Activated CD8-positive, alpha-beta memory T cell treated with anti-CD3 and anti-CD28 coated beads, Interleukin-2, amount 50 U/mL, for 1 hour (primary cell): ENCODE measurements at regions not wholly inside any gene's neighbourhood (a gene's known extent, or its start where the extent isn't known, plus 50 kb on each side); places are given as distances from the start of the nearest gene placed in this dataset.
"Not testable (repeated sequence)": the region's sequence is repeated elsewhere in the genome, so short reads cannot be mapped to it uniquely, and the experiment has no call there.

Experiments
- DNase-seq: peaks from one replicate; pipeline ENCODE4 v3.0.0-alpha.2; 2020; ENCODE audit errors: extremely low read depth

GRCh38 chr17:15802917-15803316 lies 70.8 kb downstream of the TBC1D26 start:
- DNase-seq: not testable (repeated sequence)

GRCh38 chr17:15806825-15807224 lies 74.7 kb downstream of the TBC1D26 start:
- DNase-seq: not testable (repeated sequence)

GRCh38 chr17:15813388-15813787 lies 81.3 kb downstream of the TBC1D26 start:
- not testable (repeated sequence) for DNase-seq

GRCh38 chr17:15814003-15814402 lies 81.9 kb downstream of the TBC1D26 start:
- DNase-seq: not testable (repeated sequence)

GRCh38 chr17:15817861-15818260 lies 85.8 kb downstream of the TBC1D26 start:
- DNase-seq: not testable (repeated sequence)

- DNase-seq: not testable (repeated sequence)
These were observed 90.2 kb downstream of the TBC1D26 start for GRCh38 chr17:15822280-15822679.

- DNase-seq: peak; percentile 3
These were observed 96.7 kb downstream of the TBC1D26 start for GRCh38 chr17:15828727-15829314.

GRCh38 chr17:15830221-15830620 lies 98.1 kb downstream of the TBC1D26 start:
- not testable (repeated sequence) for DNase-seq

- DNase-seq: not testable (repeated sequence)
These were observed 99.1 kb downstream of the TBC1D26 start for GRCh38 chr17:15831182-15831581.

- DNase-seq: not testable (repeated sequence)
These were observed 100.9 kb downstream of the TBC1D26 start for GRCh38 chr17:15832921-15833480.

- DNase-seq: not testable (repeated sequence)
These were observed 101.8 kb downstream of the TBC1D26 start for GRCh38 chr17:15833890-15834289.

- not testable (repeated sequence) for DNase-seq
These were observed 103.4 kb downstream of the TBC1D26 start for GRCh38 chr17:15835481-15835880.

GRCh38 chr17:15836249-15836982 lies 104.3 kb downstream of the TBC1D26 start:
- not testable (repeated sequence) for DNase-seq

- not testable (repeated sequence) for DNase-seq
These were observed 104.9 kb downstream of the TBC1D26 start for GRCh38 chr17:15836991-15837390.

GRCh38 chr17:15847447-15848229 lies 97.3 kb upstream of the ADORA2B start:
- DNase-seq: not testable (repeated sequence)

- not testable (repeated sequence) for DNase-seq
These were observed 95.9 kb upstream of the ADORA2B start for GRCh38 chr17:15849054-15849453.

- not testable (repeated sequence) for DNase-seq
These were observed 94.9 kb upstream of the ADORA2B start for GRCh38 chr17:15850071-15850470.

GRCh38 chr17:15850687-15851086 lies 94.2 kb upstream of the ADORA2B start:
- not testable (repeated sequence) for DNase-seq

GRCh38 chr17:15852863-15853262 lies 92.1 kb upstream of the ADORA2B start:
- DNase-seq: not testable (repeated sequence)

GRCh38 chr17:15856191-15856590 lies 88.7 kb upstream of the ADORA2B start:
- not testable (repeated sequence) for DNase-seq

GRCh38 chr17:15856745-15857144 lies 88.2 kb upstream of the ADORA2B start:
- not testable (repeated sequence) for DNase-seq

- DNase-seq: not testable (repeated sequence)
These were observed 86.8 kb upstream of the ADORA2B start for GRCh38 chr17:15858082-15858481.
